Fibroblast of skin of left quadriceps (primary cell): ENCODE measurements at regions not wholly inside any gene's neighbourhood (a gene's known extent, or its start where the extent isn't known, plus 50 kb on each side); places are given as distances from the start of the nearest gene placed in this dataset.
A peak's percentile ranks its signal among the peaks of the same experiment; 100 is the strongest.

Experiments
- DNase-seq, 2 experiments: peaks; one replicate each; pipeline ENCODE4 v3.0.0-alpha.2; 2013; ENCODE audit warnings: low read depth in 2 of 2

DNA sequence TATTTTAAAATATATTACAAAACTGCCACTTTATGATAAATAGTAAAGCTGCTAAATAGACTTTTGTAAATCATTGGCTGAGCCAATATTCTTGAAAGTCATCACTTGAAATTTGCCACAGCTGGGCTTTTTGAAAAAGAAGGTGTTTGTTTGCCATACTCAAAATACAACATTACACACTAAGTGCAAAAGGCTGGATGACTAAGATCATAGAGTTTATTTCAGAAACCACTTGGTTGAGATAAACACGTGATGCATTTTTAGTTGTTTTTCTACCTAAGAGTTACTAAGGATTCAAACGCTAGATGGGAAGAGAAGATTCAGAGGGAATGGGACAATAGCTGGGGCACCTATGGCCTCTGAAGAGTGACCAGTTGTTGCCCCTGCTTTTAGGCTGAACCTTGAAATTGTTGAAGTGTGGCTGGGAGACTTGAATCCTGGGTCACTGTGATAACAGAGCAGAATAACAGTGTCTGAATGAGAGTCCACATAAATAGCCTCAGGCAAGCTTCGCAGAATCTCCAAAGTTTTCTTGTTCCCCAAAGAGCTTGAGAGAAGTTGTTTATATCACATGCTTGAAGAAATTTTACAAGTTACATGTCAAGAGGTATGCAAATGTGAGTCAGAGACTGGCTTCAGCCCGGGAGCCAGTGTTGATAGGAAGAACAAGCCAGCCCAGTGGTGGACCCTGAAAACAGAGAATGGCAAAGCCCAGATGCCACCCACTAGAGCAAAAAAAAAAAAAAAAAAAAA lies 409.8 kb downstream of the GPD2 start:
- no peak for DNase-seq

DNA sequence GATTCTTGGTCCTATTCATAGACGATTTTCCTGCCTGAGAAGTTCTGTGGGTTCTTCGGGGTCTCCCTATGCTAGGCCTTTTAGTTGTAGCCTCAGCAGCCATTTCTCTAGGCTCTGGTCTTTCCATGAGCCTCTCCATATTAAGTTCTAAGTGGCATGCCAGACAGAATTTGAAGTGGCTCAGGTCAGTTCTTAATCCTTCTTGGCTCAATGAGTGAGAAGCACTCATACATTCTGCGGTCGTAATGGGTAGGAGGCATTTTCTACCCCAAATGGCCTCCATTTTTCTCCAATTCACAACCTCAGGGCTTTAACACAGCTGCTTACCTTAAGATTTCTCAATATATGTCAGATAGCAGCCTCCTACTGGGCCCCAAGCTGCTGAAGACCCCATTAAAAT lies 405.3 kb upstream of the GALNT5 start:
- no peak for DNase-seq

DNA sequence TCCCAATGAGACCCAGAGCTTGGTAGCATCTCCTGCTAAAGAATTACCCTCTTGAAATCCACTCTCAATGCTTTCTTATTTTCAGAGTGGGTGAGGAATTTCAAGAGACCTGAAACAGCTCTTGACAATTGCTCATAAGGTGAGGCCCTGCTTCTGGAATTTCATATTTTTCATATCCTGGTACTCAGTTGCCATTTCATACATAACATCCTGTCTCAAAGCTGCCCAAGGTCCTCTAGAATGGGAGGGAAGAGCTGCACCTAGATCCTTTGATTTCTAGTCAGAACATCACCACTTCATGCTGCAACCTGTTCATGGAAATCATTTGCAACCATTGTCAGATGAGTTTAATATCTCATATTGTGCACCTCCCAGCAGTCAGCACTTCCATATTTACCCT lies 404.8 kb upstream of the GALNT5 start:
- DNase-seq = no peak

- peak in 1 of 2 experiments; percentile 4 for DNase-seq
Measured at GRCh38 chr2:156864325-156864724, 393.2 kb upstream of the GALNT5 start.

DNA sequence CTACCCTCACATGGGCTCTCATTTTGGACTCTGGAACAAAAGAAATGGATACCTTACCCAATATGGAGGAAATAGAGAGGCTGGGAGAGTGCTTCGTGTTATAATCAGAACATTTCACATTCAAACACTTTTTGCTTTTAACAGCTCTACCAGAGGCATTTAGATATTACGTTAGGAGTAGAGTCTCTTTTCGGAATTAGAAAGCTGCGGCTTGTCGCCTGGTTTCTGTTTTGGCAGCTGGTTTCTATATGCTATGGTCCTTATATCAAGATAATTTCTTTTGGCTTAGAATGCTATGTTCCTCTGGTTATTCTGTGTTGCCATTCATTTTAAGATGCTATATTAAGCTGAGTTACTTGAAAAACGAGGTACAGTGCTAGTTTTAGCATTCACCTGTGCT lies 392.8 kb upstream of the GALNT5 start:
- DNase-seq = no peak

DNA sequence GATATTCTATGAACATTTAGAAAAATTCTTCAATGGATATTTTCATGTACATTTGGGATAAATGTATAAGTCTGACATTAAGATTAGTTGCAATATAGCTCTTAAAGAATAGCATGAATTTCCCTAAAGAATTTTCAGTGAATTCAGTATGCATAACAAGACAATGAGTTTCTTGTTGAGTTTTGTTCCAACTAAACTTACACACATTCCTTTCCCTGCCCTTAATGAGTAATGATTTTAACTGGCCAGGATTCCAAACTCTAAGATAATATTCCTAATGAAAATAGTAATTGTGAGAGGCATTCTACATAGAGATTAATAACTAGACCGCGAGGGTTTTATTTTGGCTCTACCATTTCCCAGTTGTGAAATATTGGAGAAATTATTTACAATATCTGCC lies 390.3 kb upstream of the GALNT5 start:
- no peak for DNase-seq

- DNase-seq = no peak
Measured at GRCh38 chr2:156874707-156875106, 382.8 kb upstream of the GALNT5 start.

- no peak for DNase-seq
Measured at GRCh38 chr2:156883804-156884203, 373.7 kb upstream of the GALNT5 start.

DNA sequence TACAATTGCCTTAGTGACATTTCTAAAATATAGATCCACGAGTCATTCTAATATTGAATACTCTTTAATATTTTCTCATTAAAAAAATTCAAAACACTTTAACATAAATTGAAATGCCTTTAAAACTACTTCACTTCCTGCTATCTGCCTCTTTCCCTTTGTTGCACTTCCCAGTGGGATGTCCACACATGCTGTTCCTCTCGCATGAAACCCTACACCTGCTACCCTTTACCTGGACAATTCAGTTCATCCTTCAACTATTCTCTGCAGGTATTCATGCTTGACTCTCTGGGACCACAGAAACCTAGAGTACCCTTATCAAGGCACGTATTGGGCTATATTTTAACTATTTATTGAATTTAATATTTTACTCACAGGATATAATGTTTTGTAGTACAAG lies 373.3 kb upstream of the GALNT5 start:
- no peak for DNase-seq

GRCh38 chr2:156890529-156891148 lies 366.9 kb upstream of the GALNT5 start:
- DNase-seq = peak; percentile 51 to 54

DNA sequence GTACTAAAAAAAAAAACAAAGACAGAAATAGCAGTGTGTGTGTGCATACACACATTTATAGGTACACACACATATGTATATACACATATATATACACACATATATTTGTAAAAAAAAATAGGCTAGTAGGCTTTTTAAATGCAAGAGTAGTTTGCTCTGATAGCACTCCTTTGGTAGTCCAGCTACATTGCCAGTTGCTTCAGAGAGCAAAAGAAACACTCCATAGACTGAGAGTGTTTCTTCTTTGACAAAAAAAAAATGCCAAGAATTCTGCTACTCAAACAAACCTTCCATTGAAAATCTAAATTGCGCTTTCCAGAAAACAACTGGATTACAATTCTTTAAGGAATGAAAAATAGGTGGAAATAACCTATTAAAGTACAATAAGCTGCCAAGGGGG lies 365.9 kb upstream of the GALNT5 start:
- DNase-seq = no peak

GRCh38 chr2:156892467-156893281 lies 364.8 kb upstream of the GALNT5 start:
- DNase-seq = peak in 1 of 2 experiments; percentile 20

DNA sequence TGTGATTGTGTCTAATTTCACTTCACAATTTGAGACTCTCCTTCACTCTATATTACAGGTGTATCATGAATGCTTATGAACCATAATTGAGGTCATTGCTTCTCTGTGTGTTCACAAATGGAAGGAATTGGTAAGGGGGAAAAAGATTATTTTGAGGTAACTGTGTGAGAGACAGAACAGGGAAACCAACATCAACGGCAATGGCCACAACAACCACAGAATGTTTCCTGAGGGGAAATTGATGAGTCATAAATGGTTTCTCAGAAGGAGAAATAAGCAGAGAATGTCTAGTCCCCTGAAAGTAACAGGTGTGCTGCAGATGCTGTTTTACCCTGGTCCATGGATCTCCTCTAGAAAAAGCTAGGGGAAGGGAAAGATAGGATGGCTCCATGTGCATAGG lies 361.2 kb upstream of the GALNT5 start:
- peak; percentile 20 to 23 for DNase-seq

DNA sequence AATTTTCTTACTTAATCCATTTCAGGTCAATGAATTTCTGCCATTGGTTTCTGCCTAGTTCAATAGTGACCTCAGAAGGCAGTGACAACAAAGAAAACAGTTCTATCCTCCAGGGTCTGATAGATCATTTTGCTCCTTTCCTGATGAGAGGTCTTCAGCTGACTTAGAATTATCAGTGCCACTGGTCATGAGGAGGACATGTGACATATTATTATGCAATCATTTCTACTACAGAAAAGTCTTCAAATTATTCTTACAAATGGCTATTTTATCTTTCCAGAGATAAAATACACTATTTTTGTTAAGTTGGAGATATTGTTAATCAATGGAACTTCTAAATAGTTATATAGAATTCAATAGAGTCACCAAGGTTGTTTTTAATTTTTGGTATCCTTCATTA lies 360.0 kb upstream of the GALNT5 start:
- no peak for DNase-seq

DNA sequence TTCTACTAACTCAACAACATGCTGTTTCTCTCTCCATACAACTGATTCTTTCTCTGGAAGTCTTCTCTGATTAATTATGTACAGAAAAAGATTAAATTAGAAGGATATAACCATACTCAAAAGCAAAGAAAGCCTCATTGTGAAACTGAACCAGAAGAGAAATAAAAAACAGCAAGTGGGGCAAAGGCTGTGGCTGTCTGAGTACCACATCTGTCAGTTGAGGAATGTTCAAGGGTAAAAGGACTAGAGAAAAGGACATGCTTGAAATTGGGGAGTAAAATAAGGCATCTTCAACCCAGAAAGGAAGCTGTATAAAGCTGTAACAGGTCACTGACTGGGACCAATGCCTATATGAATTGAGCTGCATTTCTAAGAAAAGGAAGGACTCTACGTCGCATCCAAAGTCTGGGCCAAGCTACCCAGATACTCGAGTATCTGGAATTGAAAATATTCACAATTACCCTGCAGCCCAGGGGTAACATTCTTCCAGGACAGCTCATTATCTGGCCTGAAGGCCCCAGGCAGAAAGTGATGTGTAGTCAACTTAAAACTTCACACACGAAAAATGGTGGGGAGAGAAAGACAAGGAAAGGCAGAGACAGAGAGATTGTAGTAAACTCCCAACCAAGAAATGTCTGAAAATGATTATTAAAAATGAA lies 356.0 kb upstream of the GALNT5 start:
- peak; percentile 20 to 27 for DNase-seq

GRCh38 chr2:156903335-156903734 lies 354.2 kb upstream of the GALNT5 start:
- DNase-seq = no peak

DNA sequence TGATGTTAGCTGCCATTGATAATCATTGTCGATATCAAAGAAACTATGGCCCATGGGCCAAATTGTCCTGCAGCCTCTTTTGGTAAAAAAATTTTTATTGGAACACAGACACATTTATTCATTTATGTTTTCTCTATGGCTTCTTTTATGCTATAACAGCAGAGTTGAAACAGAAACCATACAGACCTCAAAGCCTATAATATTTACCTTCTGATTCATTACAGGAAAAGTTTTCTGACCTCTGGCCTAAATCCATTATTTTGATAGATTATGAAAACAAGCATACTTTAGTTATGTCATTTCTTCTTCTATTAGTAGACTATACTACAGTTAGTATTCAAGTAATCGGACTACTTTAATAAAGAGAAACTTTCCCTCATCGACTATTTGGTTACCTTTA lies 349.7 kb upstream of the GALNT5 start:
- no peak for DNase-seq

DNA sequence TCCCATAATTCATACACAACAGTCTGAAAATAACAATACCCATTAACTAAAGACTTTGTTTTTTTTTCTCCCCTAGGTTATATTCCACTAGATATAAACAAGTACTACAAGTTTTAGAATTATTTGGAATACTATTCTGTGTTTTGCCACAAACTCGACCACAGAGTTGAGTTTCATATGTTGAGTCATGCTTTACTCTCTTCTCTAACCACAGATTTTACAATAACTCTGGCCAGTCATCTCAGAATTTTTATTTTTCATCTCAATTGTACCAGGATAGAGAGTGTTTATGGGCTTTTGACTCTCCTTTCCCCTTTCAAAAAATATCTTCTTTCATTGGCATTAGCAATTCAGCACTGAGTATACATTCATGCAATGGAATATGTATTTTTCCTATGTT lies 348.7 kb upstream of the GALNT5 start:
- DNase-seq = peak; percentile 53 to 56

- no peak for DNase-seq
Measured at GRCh38 chr2:156909983-156910382, 347.5 kb upstream of the GALNT5 start.

DNA sequence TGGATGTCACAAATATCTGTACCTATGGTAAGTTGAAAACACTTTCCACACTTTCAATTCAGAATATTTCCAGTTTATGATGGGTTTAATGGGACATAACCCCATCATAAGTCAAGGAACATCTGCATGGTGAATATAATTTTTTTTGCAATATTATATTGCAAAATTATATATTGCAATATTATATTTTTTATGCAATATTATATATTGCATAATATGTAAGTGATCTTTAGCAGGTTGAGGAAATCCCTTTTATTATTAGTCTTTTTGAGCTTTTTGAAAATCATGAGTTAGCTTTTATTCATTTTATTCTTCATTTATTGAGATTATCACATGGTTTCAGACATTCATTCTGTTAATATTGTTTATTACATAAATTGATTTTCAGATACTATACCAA lies 342.2 kb upstream of the GALNT5 start:
- no peak for DNase-seq

- DNase-seq = no peak
Measured at GRCh38 chr2:156918410-156918809, 339.1 kb upstream of the GALNT5 start.

- no peak for DNase-seq
Measured at GRCh38 chr2:156930423-156930822, 327.1 kb upstream of the GALNT5 start.
